Dermis microvascular lymphatic vessel endothelial cell (primary cell): ENCODE measurements at regions not wholly inside any gene's neighbourhood (a gene's known extent, or its start where the extent isn't known, plus 50 kb on each side); places are given as distances from the start of the nearest gene placed in this dataset.
"Not testable (repeated sequence)": the region's sequence is repeated elsewhere in the genome, so short reads cannot be mapped to it uniquely, and the experiment has no call there.

Experiments
- DNase-seq, 2 donors: peaks; one replicate each; pipeline versions ENCODE4 v3.0.0 to v3.0.0-alpha.2; 2010; ENCODE audit warnings: low read depth in 2 of 2

DNA sequence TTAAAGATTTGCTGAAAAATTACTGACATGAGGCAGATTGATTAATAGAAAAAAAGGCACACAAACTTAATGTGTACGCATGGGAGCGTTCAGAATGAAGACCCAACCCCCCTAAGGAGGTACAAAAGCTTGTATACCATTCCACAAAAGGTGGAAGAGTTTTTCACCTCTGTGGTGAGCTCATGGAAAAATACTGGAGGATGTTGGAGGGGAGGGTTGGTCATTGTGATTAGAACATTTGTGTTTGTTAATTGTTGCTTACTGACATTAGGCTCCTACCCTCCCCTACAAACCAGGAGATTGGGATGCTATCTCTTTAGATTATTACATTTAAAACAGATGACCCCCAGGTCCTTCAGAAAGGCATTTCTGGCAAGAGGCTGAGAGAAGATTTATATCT is 1973.3 kb downstream of the OLFM4 start:
- DNase-seq: no peak

- no peak for DNase-seq
These were observed 1979.1 kb downstream of the OLFM4 start for GRCh38 chr13:55007681-55008080.

GRCh38 chr13:55013051-55013450 is 1984.4 kb downstream of the OLFM4 start:
- no peak for DNase-seq

- DNase-seq: no peak
These were observed 2000.7 kb downstream of the OLFM4 start for GRCh38 chr13:55029280-55029679.

- no peak for DNase-seq
These were observed 2009.6 kb downstream of the OLFM4 start for GRCh38 chr13:55038230-55038629.

- DNase-seq: not testable (repeated sequence)
These were observed 2025.4 kb downstream of the OLFM4 start for GRCh38 chr13:55053891-55054550.

GRCh38 chr13:55055666-55056065 is 2027.1 kb downstream of the OLFM4 start:
- not testable (repeated sequence) for DNase-seq

GRCh38 chr13:55062662-55063061 is 2034.0 kb downstream of the OLFM4 start:
- DNase-seq: no peak

- DNase-seq: no peak
These were observed 2039.3 kb downstream of the OLFM4 start for GRCh38 chr13:55067946-55068345.

DNA sequence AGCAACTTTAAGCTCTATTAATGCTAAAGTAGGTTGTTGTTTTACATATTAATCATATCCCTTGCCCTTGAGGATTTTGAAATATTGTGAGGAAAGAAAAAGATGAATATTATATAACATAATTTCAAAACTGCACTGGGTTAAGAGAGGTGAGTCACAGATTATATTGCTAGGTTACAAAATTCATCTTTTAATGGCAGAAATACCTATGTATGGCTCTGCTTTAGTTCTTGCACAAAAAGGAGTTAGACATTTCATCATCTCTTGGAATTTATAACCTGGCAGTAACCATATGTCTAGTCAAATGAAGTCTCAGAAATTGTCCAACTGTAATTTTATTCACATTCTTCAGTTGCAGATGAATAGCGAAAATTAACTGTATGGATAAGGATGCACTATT is 2041.1 kb downstream of the OLFM4 start:
- no peak for DNase-seq

DNA sequence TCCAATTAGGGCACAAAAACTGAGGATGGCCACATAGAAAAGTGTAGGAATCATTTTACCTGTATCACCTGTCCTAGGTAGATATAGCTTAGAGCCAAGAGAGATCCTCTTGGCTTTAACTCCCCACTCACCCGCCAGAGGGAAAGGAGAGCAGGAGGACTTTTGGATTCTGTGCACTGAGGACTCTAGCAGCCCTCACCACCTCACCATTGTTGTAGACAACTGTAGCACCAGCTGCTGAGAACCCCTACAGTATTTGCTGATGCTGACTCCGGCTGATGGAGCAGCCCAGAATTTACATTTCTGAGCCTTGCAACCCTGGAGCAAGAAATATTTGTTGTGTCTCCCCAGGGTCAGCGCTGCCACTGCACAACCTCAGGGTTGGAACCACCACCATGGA is 2044.4 kb downstream of the OLFM4 start:
- DNase-seq: no peak

DNA sequence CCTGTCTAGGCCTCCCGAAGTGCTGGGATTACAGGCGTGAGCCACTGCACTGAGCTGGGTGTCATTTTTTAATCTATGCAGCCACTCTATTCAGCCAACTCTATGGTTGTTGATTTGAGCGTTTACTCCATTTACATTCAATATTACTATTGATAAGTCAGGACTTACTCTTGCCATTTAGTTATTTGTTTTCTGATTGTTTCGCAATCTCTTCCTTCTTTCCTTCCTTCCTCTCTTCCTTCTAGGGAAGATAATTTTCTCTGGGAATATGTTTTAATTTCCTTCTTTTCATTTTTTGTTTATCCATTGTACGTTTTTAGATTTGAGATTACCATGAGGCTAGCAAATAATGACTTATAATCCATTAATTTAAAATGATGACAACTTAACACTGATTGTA is 2056.0 kb downstream of the OLFM4 start:
- DNase-seq: no peak

DNA sequence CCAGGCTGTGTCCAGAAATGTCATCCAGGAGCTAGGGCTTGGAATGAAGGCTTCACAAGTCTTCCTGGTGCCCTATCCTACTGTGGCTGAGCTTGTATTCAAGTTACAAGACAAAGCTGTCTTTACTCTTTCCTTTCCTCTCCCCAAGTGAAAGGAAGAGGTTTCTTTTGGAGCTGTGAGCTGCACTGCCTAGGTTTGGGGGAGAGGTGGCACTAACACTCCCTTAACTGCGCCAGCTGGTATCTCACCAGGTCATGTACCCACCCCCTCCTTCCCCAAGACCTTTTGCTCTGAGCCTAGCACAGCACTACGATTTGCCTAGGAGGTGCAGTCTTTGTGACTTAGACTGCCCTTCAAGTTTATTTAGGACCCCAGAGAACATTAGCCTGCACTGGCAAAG is 2053.6 kb upstream of the PRR20A start:
- no peak for DNase-seq

- no peak for DNase-seq
These were observed 2050.1 kb upstream of the PRR20A start for GRCh38 chr13:55090612-55091011.

DNA sequence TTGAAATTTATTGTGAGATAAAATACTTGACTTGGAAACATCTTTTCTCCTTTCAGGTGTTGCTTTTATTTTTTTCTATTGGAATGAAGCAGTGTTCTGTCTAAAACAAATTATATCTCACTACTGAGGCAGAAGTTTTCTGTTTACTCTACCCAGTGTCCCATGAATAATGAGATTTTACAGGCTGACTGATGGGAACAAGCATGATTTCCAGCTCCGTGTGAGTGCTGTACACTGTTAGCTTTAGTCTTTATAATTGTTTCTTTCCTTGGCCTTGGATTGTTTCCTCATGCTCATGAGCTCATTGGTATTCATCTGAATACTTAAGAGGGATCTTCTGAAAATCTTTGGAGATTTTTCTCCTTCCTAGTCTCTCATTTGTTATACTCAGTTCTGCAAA is 2049.5 kb upstream of the PRR20A start:
- no peak for DNase-seq

DNA sequence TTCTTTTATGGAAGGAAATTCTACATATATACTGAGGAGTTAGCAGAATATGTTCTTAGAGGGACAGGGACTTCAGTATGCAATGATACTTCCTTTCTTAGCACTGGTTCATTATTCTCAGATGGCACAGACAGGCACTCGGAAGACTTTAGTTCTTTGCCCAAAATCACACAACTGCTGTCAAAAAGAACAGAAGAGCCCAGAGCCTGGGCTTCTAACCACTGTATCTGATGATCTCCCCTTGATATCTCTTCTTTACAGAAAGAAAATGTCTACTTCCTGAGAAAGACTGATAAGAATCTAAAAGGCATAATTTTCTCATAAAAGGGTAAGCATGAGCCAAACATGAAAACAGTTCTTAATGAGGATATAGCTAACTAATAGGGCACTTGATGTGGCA is 2034.2 kb upstream of the PRR20A start:
- no peak for DNase-seq

GRCh38 chr13:55120631-55121030 is 2020.1 kb upstream of the PRR20A start:
- DNase-seq: no peak

DNA sequence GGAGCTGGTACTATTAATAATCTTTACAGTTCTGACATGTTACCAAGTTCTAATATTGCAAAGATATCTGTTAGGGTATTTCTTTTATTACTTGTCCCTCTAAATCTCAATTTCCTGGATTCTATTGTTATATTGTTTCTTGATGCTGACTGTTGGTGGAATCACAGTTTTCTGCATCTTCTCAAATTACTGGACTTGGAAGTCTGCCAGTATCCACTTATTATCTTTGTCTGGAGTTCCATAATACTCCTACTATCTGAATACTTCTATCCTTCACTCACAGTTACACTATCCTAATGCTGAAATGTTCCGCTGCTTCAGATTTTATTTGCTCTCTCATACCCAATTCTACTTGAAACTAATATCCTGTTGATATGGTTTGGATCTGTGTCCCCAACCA is 1985.7 kb upstream of the PRR20A start:
- DNase-seq: no peak

- DNase-seq: no peak
These were observed 1981.0 kb upstream of the PRR20A start for GRCh38 chr13:55159765-55160164.

- DNase-seq: no peak
These were observed 1979.9 kb upstream of the PRR20A start for GRCh38 chr13:55160867-55161266.

DNA sequence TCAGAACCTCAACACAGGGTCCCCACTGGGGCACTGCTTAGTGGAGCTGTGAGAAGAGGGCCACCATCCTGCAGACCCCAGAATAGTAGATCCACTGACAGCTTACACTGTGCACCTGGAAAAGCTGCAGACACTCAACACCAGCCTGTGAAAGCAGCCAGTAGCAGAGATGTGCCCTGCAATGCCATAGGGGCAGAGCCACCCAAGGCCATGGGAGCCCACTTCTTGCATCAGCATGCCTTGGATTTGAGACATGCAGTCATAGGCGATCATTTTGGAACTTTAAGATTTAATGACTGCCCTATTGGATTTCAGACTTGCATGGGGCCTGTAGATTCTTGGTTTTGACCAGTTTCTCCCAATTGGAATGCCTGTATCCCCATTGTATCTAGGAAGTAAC is 1962.1 kb upstream of the PRR20A start:
- not testable (repeated sequence) for DNase-seq

GRCh38 chr13:55190996-55191395 is 1949.7 kb upstream of the PRR20A start:
- no peak for DNase-seq

GRCh38 chr13:55199134-55199533 is 1941.6 kb upstream of the PRR20A start:
- DNase-seq: no peak

- no peak for DNase-seq
These were observed 1925.8 kb upstream of the PRR20A start for GRCh38 chr13:55214841-55215345.
